Endothelial cell of umbilical vein (primary cell): ENCODE measurements at regions not wholly inside any gene's neighbourhood (a gene's known extent, or its start where the extent isn't known, plus 50 kb on each side); places are given as distances from the start of the nearest gene placed in this dataset.

Source experiments
- BruUV-seq: library from RNA; stranded (reverse); fragments of 400-500 nt; replicated peaks from 2 replicates; lab custom pipeline; 2021; lab: Mats Ljungman, UMichigan
- CTCF ChIA-PET: fragments of 300-600, 350-600 bp; sonication (Branson Sonifier 250); formaldehyde crosslinking; loops from one replicate; lab custom pipeline; 2021; ENCODE audit warnings: antibody characterized with exemption, inconsistent platforms; lab: Charles Lee
- POLR2A ChIA-PET: fragments of 300-600, 350-600 bp; sonication (Branson Sonifier 250); formaldehyde crosslinking; loops from one replicate; lab custom pipeline; 2021; ENCODE audit warnings: antibody characterized with exemption, inconsistent platforms; lab: Charles Lee
- DNase-seq: peaks from one replicate; pipeline ENCODE4 v3.0.0-alpha.2; 2011; ENCODE audit warnings: low read depth, low spot score
- FAIRE-seq: peaks from 2 replicates; lab custom pipeline; 2011; peaks lifted over from hg19 to GRCh38; lab: Jason Lieb, UNC
- H2AFZ ChIP-seq: 2 replicates; pipeline ENCODE4 v1.6.0; 2012; ENCODE audit warnings: low read depth, low read length, control low read depth, inconsistent platforms
- H3K27ac ChIP-seq: 2 replicates; pipeline ENCODE4 v1.5.1; 2011; ENCODE audit warnings: low read depth, mild to moderate bottlenecking, control low read depth, low read length, moderate library complexity; ENCODE audit not compliant: insufficient read depth
- H3K27me3 ChIP-seq, 2 experiments: 2 replicates each; pipeline versions ENCODE4 v1.6.0 to v1.6.1; 2011; ENCODE audit warnings: low read length in 2 of 2, mixed read lengths in 1 of 2; ENCODE audit not compliant: control insufficient read depth in 2 of 2, insufficient read depth in 2 of 2
- H3K36me3 ChIP-seq, 2 experiments: 2 replicates in 1 of 2; 3 replicates in 1 of 2; pipeline ENCODE4 v1.5.1; 2011; ENCODE audit warnings: low read length in 2 of 2, mild to moderate bottlenecking in 1 of 2, moderate library complexity in 1 of 2; ENCODE audit not compliant: control insufficient read depth in 2 of 2, insufficient read depth in 2 of 2; ENCODE audit errors: extremely low read depth in 1 of 2
- H3K4me1 ChIP-seq: 3 replicates; pipeline ENCODE4 v1.5.1; 2011; ENCODE audit warnings: mild to moderate bottlenecking, low read length; ENCODE audit not compliant: control insufficient read depth, insufficient read depth; ENCODE audit errors: extremely low read depth
- H3K4me2 ChIP-seq: 2 replicates; pipeline ENCODE4 v1.6.1; 2011; ENCODE audit warnings: low read length, control low read depth, mixed read lengths; ENCODE audit not compliant: insufficient read depth
- H3K4me3 ChIP-seq, 3 experiments: fragments of 200-600 bp in 1 of 3; sonication (generic), shearing (Covaris generic) in 1 of 3; replicated peaks in 1 of 3; 2 replicates each; pipeline ENCODE4 v1.5.1; 2011 to 2016; ENCODE audit warnings: control low read depth in 3 of 3, low read length in 3 of 3, mild to moderate bottlenecking in 2 of 3, inconsistent platforms in 1 of 3, low read depth in 1 of 3, moderate library complexity in 1 of 3; ENCODE audit not compliant: insufficient read depth in 1 of 3
- H3K79me2 ChIP-seq: 2 replicates; pipeline ENCODE4 v1.6.0; 2012; ENCODE audit warnings: low read length, inconsistent platforms; ENCODE audit not compliant: control insufficient read depth, insufficient read depth
- H3K9ac ChIP-seq: replicated peaks from 2 replicates; pipeline ENCODE3; 2011; ENCODE audit warnings: low read length, control low read depth; ENCODE audit not compliant: insufficient read depth; ENCODE audit errors: extremely low read depth
- H3K9me1 ChIP-seq: replicated peaks from 3 replicates; pipeline ENCODE4 v1.6.0; 2011; ENCODE audit warnings: mild to moderate bottlenecking, low read length; ENCODE audit not compliant: control insufficient read depth, insufficient read depth; ENCODE audit errors: extremely low read depth
- H3K9me3 ChIP-seq: replicated peaks from 2 replicates; pipeline ENCODE4 v1.5.1; 2012; ENCODE audit warnings: low read length, inconsistent platforms; ENCODE audit not compliant: control insufficient read depth, insufficient read depth
- H4K20me1 ChIP-seq: replicated peaks from 2 replicates; pipeline ENCODE3; 2011; ENCODE audit warnings: mild to moderate bottlenecking, low read length; ENCODE audit not compliant: control insufficient read depth, insufficient read depth; ENCODE audit errors: extremely low read depth
- EZH2 ChIP-seq: IDR thresholded peaks from 2 replicates; pipeline ENCODE4 v1.6.1; 2012; ENCODE audit warnings: borderline replicate concordance, low read depth, mild to moderate bottlenecking, moderate library complexity, low read length, inconsistent platforms; ENCODE audit not compliant: severe bottlenecking
- FOS ChIP-seq: IDR thresholded peaks from 2 replicates; pipeline ENCODE4 v1.6.1; 2011; ENCODE audit warnings: mild to moderate bottlenecking, low read length, moderate library complexity, borderline replicate concordance; ENCODE audit not compliant: insufficient read depth
- GATA2 ChIP-seq: IDR thresholded peaks from 2 replicates; pipeline ENCODE4 v1.7.0; 2011; ENCODE audit warnings: low read depth, mild to moderate bottlenecking, moderate library complexity, mixed read lengths, low read length; ENCODE audit not compliant: insufficient read length, insufficient read depth
- JUN ChIP-seq: IDR thresholded peaks from 2 replicates; pipeline ENCODE4 v1.6.1; 2011; ENCODE audit warnings: borderline replicate concordance, low read depth; ENCODE audit not compliant: insufficient read length, insufficient read depth
- MYC ChIP-seq: IDR thresholded peaks from one replicate; pipeline ENCODE4 v1.6.1; 2011; ENCODE audit warnings: mild to moderate bottlenecking, low read depth, low read length
- POLR2A ChIP-seq: IDR thresholded peaks from 2 replicates; pipeline ENCODE4 v1.6.1; 2012; ENCODE audit warnings: low read depth, mild to moderate bottlenecking, control low read depth, low read length
- POLR2AphosphoS5 ChIP-seq: IDR thresholded peaks from 2 replicates; pipeline ENCODE4 v1.6.1; 2012; ENCODE audit warnings: low read depth, mild to moderate bottlenecking, control low read depth, low read length, moderate library complexity; ENCODE audit not compliant: insufficient read depth
- dilution Hi-C: fragments of 300-500 bp; cut with MboI; formaldehyde crosslinking; loops from one replicate; pipeline ENCODE4 v1.15.0; 2019; ENCODE audit warnings: low sequenced_read_pairs; ENCODE audit not compliant: extremely low pct_ligation_motif_present
- intact Hi-C: fragments of 100-400 bp; cut with micrococcal nuclease; formaldehyde crosslinking; loops from one replicate; pipeline ENCODE4 v1.10.0; 2022
- TF ChIP-seq, protein P1 (sequence below): IDR thresholded peaks from 2 replicates; pipeline ENCODE4 v1.6.1; 2011; ENCODE audit not compliant: insufficient read depth, insufficient read length
- TF ChIP-seq, protein P2 (sequence below), 2 donors: IDR thresholded peaks; 1 replicate in 1 of 2; 2 replicates in 1 of 2; pipeline ENCODE4 v1.5.1; 2011; ENCODE audit warnings: low read length in 2 of 2, mild to moderate bottlenecking in 2 of 2, moderate library complexity in 2 of 2, control low read depth in 1 of 2, inconsistent platforms in 1 of 2, low read depth in 1 of 2; ENCODE audit not compliant: insufficient read depth in 1 of 2; ENCODE audit errors: extremely low read depth in 1 of 2

DNA sequence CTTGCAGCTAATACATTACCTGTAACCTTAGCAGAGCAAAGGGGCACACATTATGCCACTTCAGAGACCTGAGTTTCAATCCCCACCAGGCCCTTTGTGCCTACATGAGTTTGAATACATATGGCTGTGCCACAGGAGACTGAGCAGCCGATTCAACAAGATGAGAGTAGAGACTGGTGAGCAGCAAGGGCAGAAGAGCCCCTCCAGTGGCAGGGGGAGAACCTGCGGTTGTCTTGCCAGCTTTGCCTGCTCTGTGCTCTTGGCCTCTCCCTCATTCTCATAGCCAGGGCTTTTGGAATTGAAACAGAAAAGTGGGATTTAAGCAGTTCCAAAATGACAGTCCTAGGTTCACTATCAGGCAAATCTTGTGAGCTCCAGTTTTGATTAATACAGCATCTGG, 52.3 kb upstream of the CLNK start:
- CTCF ChIA-PET: interaction anchor here (0.8 kb wide), 1 partner anchor 9 kb away, joined by 3 read pairs; no protein-coding TSS in a partner anchor
- BruUV-seq: no TSS peak
- Histone ChIP-seq H3K9me3 (no peaks in the 10 kb centered on the region), H3K4me2 (no peak overlapping the region), H3K9ac (no peak overlapping the region), H4K20me1 (no peaks in the 10 kb centered on the region), H3K27ac (no peak overlapping the region), H2AFZ (no peak overlapping the region), H3K9me1 (no peaks in the 10 kb centered on the region), H3K27me3 (no peaks in the 10 kb centered on the region), H3K4me1 (no peaks in the 10 kb centered on the region), H3K4me3 (no peak overlapping the region), H3K79me2 (no peaks in the 10 kb centered on the region), H3K36me3 (no peaks in the 10 kb centered on the region)
- POLR2A ChIA-PET: no interaction called here
- dilution Hi-C loops (no loop called here), intact Hi-C loops (no loop called here)
- no peak for DNase-seq
- no peak for TF ChIP-seq JUN
- TF ChIP-seq GATA2: no peak
- no peak for TF ChIP-seq MYC
- TF ChIP-seq, protein P1, sequence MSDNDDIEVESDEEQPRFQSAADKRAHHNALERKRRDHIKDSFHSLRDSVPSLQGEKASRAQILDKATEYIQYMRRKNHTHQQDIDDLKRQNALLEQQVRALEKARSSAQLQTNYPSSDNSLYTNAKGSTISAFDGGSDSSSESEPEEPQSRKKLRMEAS: no peak
- TF ChIP-seq EZH2: no peak
- no peak for TF ChIP-seq POLR2A
- no peak for TF ChIP-seq FOS
- TF ChIP-seq POLR2AphosphoS5: no peak
- TF ChIP-seq, protein P2, sequence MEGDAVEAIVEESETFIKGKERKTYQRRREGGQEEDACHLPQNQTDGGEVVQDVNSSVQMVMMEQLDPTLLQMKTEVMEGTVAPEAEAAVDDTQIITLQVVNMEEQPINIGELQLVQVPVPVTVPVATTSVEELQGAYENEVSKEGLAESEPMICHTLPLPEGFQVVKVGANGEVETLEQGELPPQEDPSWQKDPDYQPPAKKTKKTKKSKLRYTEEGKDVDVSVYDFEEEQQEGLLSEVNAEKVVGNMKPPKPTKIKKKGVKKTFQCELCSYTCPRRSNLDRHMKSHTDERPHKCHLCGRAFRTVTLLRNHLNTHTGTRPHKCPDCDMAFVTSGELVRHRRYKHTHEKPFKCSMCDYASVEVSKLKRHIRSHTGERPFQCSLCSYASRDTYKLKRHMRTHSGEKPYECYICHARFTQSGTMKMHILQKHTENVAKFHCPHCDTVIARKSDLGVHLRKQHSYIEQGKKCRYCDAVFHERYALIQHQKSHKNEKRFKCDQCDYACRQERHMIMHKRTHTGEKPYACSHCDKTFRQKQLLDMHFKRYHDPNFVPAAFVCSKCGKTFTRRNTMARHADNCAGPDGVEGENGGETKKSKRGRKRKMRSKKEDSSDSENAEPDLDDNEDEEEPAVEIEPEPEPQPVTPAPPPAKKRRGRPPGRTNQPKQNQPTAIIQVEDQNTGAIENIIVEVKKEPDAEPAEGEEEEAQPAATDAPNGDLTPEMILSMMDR (IDR thresholded peaks at IDR 0.05; ENCODE audit: extremely low read depth in 1 of 2, insufficient read depth in 1 of 2, low read depth in 1 of 2, low read length in 2 of 2): no peak
- FAIRE-seq: no peak
